ENCODE measurements at regions not wholly inside any gene's neighbourhood (a gene's known extent, or its start where the extent isn't known, plus 50 kb on each side); places are given as distances from the start of the nearest gene placed in this dataset.

GRCh38 chr5:56313004-56313531 is 79.9 kb upstream of the ANKRD55 start:
- no peak for DNase-seq (ENCODE audit: low spot score)
- in situ Hi-C loops (cut with MboI; ENCODE audit: low sequenced_read_pairs, unreplicated experiment) = no loop called here
- no peak for TF ChIP-seq CTCF (IDR thresholded peaks at IDR 0.05; ENCODE audit: borderline replicate concordance, control extremely low read depth, extremely low read depth, insufficient read depth, missing control alignments)

GRCh38 chr5:56311306-56311905 is 78.3 kb upstream of the ANKRD55 start:
- in situ Hi-C loops (cut with MboI; ENCODE audit: low sequenced_read_pairs, unreplicated experiment) = no loop called here
- TF ChIP-seq CTCF (IDR thresholded peaks at IDR 0.05; ENCODE audit: borderline replicate concordance, control extremely low read depth, extremely low read depth, insufficient read depth, missing control alignments) = no peak
- DNase-seq (ENCODE audit: low spot score) = no peak

- TF ChIP-seq CTCF (IDR thresholded peaks at IDR 0.05; ENCODE audit: borderline replicate concordance, control extremely low read depth, extremely low read depth, insufficient read depth, missing control alignments) = no peak
- no peak for DNase-seq (ENCODE audit: low spot score)
Observed at GRCh38 chr5:56310711-56311204, 77.6 kb upstream of the ANKRD55 start.

GRCh38 chr5:56309262-56309826 is 76.2 kb upstream of the ANKRD55 start:
- no peak for DNase-seq (ENCODE audit: low spot score)
- no peak for TF ChIP-seq CTCF (IDR thresholded peaks at IDR 0.05; ENCODE audit: borderline replicate concordance, control extremely low read depth, extremely low read depth, insufficient read depth, missing control alignments)
- in situ Hi-C loops (cut with MboI; ENCODE audit: low sequenced_read_pairs, unreplicated experiment) = no loop called here

More at GRCh38 chr5:56310711-56311204, 77.6 kb upstream of the ANKRD55 start:
- in situ Hi-C loops (cut with MboI; ENCODE audit: low sequenced_read_pairs, unreplicated experiment) = no loop called here

GRCh38 chr5:56307714-56308333 is 74.7 kb upstream of the ANKRD55 start:
- no peak for TF ChIP-seq CTCF (IDR thresholded peaks at IDR 0.05; ENCODE audit: borderline replicate concordance, control extremely low read depth, extremely low read depth, insufficient read depth, missing control alignments)
- no peak for DNase-seq (ENCODE audit: low spot score)
- in situ Hi-C loops (cut with MboI; ENCODE audit: low sequenced_read_pairs, unreplicated experiment) = no loop called here

GRCh38 chr5:56306433-56307150 is 73.5 kb upstream of the ANKRD55 start:
- DNase-seq (ENCODE audit: low spot score) = no peak
- in situ Hi-C loops (cut with MboI; ENCODE audit: low sequenced_read_pairs, unreplicated experiment) = no loop called here
- no peak for TF ChIP-seq CTCF (IDR thresholded peaks at IDR 0.05; ENCODE audit: borderline replicate concordance, control extremely low read depth, extremely low read depth, insufficient read depth, missing control alignments)

All from GM13976 (cell line).